Activated naive CD8-positive, alpha-beta T cell treated with anti-CD3 and anti-CD28 coated beads for 36 hours (primary cell): ENCODE measurements at regions not wholly inside any gene's neighbourhood (a gene's known extent, or its start where the extent isn't known, plus 50 kb on each side); places are given as distances from the start of the nearest gene placed in this dataset.

Experiments used
- DNase-seq: peaks from one replicate; pipeline ENCODE4 v3.0.0; 2021
- H3K27ac Mint-ChIP-seq: one replicate; pipeline ENCODE4 v1.8.0; 2022; ENCODE audit warnings: mild to moderate bottlenecking, moderate library complexity, mixed read lengths
- H3K27me3 Mint-ChIP-seq: one replicate; pipeline ENCODE4 v1.8.0; 2022; ENCODE audit warnings: mild to moderate bottlenecking, mixed read lengths
- H3K36me3 Mint-ChIP-seq: one replicate; pipeline ENCODE4 v1.8.0; 2021; ENCODE audit warnings: mild to moderate bottlenecking, mixed read lengths
- H3K4me1 Mint-ChIP-seq: one replicate; pipeline ENCODE4 v1.8.0; 2021; ENCODE audit warnings: mixed read lengths
- H3K4me3 Mint-ChIP-seq: one replicate; pipeline ENCODE4 v1.8.0; 2022; ENCODE audit warnings: mild to moderate bottlenecking, moderate library complexity, mixed read lengths
- H3K9me3 Mint-ChIP-seq: one replicate; pipeline ENCODE4 v1.8.0; 2022; ENCODE audit warnings: mixed read lengths

GRCh38 chr22:27193636-27194035 lies 536.2 kb downstream of the MIAT start:
- peaks cover 11% of the 10 kb centered on the region for H3K27me3 Mint-ChIP-seq

DNA sequence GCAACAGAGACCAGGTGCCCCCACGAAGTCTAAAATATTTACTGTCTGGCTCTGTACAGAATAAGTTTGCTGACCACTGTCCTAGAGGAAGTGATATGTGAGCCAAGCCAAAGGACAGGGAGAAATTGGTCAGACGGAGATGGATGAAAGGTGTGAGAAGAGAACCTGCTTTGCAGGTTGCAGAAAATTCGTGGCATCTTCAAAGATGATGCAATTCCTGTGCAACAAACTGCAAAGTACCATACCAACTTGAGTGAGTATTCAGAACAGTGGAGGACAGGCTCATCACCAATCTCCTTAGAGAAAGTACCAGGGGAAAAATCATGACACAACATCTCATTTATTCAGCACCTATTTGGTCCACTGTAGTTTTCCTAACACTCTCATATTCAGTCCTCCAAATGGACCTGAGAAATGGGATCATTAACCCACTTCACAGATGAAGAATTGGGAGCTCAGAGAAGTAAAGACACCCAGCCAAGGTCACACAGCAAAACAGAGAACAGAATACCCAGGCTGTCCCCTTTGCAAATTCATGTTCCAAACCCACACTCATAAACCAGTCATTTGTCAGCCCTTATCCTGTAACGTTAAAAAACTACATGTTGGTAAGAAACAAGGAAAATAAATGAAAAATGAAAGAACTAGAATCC lies 536.8 kb downstream of the MIAT start:
- Mint-ChIP-seq H3K4me1 (no peaks in the 10 kb centered on the region), H3K36me3 (no peaks in the 10 kb centered on the region), H3K4me3 (no peak overlapping the region), H3K27ac (no peak overlapping the region), H3K9me3 (peaks cover 4% of the 10 kb centered on the region), H3K27me3 (peaks cover 7% of the 10 kb centered on the region)
- no peak for DNase-seq

More at GRCh38 chr22:27193636-27194035, 536.2 kb downstream of the MIAT start:
- Mint-ChIP-seq H3K27ac (no peak overlapping the region), H3K4me1 (no peaks in the 10 kb centered on the region), H3K36me3 (no peaks in the 10 kb centered on the region), H3K4me3 (no peak overlapping the region), H3K9me3 (peaks cover 4% of the 10 kb centered on the region)
- DNase-seq, result no peak

GRCh38 chr22:27195094-27195493 lies 537.7 kb downstream of the MIAT start:
- Mint-ChIP-seq H3K27ac (no peak overlapping the region), H3K27me3 (peaks cover 12% of the 10 kb centered on the region), H3K9me3 (peaks cover 4% of the 10 kb centered on the region), H3K36me3 (no peaks in the 10 kb centered on the region), H3K4me3 (no peak overlapping the region), H3K4me1 (no peaks in the 10 kb centered on the region)
- no peak for DNase-seq

- H3K36me3 Mint-ChIP-seq, result no peaks in the 10 kb centered on the region
- H3K27ac Mint-ChIP-seq, result no peak overlapping the region
- H3K4me3 Mint-ChIP-seq, result no peak overlapping the region
- DNase-seq, result no peak
- no peaks in the 10 kb centered on the region for H3K4me1 Mint-ChIP-seq
- H3K9me3 Mint-ChIP-seq, result peaks cover 4% of the 10 kb centered on the region
- peaks cover 12% of the 10 kb centered on the region for H3K27me3 Mint-ChIP-seq
Measured at GRCh38 chr22:27195494-27195893, 538.1 kb downstream of the MIAT start.

DNA sequence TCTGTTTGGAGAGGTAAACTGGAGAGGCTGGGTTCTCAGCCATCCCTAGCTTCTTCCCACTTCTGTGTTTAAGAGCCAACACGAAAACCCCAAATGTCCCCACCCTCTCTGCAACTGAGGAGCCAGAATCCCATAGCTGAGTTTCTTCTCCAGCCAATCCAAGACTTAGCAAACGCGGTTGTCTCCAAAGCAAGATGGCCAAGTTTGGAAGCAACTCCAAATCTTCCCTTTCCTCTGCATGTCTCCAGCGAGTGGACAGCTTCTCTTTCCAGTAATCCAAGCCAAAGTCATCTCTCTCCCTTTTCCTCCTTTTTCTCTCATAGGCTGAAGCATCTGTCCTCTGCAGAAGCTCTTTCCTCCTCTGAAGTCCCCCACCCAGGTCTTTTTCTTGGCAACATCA lies 539.2 kb downstream of the MIAT start:
- Mint-ChIP-seq H3K36me3 (no peaks in the 10 kb centered on the region), H3K9me3 (peaks cover 1% of the 10 kb centered on the region), H3K27ac (no peak overlapping the region), H3K4me1 (no peaks in the 10 kb centered on the region), H3K27me3 (peaks cover 15% of the 10 kb centered on the region), H3K4me3 (no peak overlapping the region)
- no peak for DNase-seq

- H3K4me3 Mint-ChIP-seq, result no peak overlapping the region
- no peaks in the 10 kb centered on the region for H3K9me3 Mint-ChIP-seq
- DNase-seq, result no peak
- no peak overlapping the region for H3K27ac Mint-ChIP-seq
- no peaks in the 10 kb centered on the region for H3K36me3 Mint-ChIP-seq
- H3K4me1 Mint-ChIP-seq, result no peaks in the 10 kb centered on the region
- H3K27me3 Mint-ChIP-seq, result peaks cover 19% of the 10 kb centered on the region
Measured at GRCh38 chr22:27197052-27197451, 539.7 kb downstream of the MIAT start.

DNA sequence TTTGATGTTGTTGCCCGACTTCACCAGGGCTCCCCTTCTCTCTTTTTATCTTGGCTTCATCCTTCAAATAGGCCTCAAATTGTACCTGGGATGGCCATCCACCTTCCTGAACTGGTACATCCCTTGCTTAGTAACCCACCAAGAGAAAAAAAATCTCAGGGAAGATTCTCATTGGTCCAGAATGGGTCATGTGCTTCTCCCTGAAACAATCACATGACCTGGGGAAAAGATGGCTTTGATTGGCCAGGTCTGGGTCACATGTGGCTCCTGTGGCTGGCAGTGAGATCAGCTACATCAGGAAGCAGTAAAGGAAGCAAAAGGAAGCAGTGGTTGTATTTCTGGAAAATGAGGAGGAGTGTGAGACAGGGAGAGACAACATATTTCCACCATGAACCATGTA lies 540.2 kb downstream of the MIAT start:
- no peaks in the 10 kb centered on the region for H3K36me3 Mint-ChIP-seq
- no peak overlapping the region for H3K27ac Mint-ChIP-seq
- H3K27me3 Mint-ChIP-seq, result peaks cover 19% of the 10 kb centered on the region
- no peaks in the 10 kb centered on the region for H3K9me3 Mint-ChIP-seq
- no peaks in the 10 kb centered on the region for H3K4me1 Mint-ChIP-seq
- no peak for DNase-seq
- H3K4me3 Mint-ChIP-seq, result no peak overlapping the region

DNA sequence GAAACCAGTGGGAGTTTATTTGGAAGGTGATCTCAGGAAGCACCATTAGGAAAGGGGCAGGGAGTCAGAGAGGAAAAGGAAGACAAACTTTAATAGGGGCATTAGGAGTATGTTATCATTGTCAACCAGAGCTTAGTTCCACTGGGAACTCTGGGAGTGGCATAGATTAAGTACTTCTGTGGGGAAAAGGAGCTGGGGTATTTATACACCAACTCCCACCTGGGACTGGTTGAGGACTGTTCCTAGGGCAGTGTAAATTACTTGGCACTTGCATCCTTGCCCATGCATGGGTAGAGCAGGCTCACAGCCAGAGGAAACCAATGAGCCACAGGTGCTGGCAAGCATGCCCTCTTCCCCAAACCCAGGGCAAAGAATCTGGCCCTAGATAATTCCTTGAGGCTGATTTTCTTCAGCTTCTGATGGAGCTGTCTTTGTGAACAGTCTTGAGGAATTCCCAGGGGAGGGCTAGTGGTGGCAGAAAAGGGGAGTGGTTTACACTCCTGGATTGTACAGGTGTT lies 541.2 kb downstream of the MIAT start:
- no peak for DNase-seq
- Mint-ChIP-seq H3K36me3 (no peaks in the 10 kb centered on the region), H3K27me3 (peaks cover 19% of the 10 kb centered on the region), H3K27ac (no peak overlapping the region), H3K4me1 (no peaks in the 10 kb centered on the region), H3K4me3 (no peak overlapping the region), H3K9me3 (no peaks in the 10 kb centered on the region)

DNA sequence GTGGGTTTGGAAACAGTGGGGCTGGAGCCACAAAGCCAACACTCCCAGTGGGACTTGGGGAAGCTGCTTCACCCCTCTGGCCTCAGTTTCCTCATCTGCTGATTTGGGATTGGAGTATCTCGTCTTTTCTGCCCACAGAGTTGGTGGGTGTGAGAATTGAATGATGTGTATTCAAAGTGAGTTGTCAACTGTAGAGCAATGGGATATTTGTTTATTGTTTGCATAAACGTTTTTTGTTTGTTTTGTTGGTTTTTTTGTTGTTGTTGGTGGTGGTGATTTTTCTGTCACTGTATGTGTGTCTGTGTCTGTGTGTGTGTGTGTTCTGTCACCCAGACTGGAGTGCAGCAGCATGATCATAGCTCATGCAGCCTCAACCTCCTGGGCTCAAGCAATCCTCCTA lies 542.0 kb downstream of the MIAT start:
- no peaks in the 10 kb centered on the region for H3K9me3 Mint-ChIP-seq
- H3K27ac Mint-ChIP-seq, result no peak overlapping the region
- H3K4me1 Mint-ChIP-seq, result no peaks in the 10 kb centered on the region
- H3K4me3 Mint-ChIP-seq, result no peak overlapping the region
- H3K36me3 Mint-ChIP-seq, result no peaks in the 10 kb centered on the region
- DNase-seq, result no peak
- H3K27me3 Mint-ChIP-seq, result peaks cover 19% of the 10 kb centered on the region

- Mint-ChIP-seq H3K27me3 (peaks cover 21% of the 10 kb centered on the region), H3K27ac (no peak overlapping the region), H3K9me3 (no peaks in the 10 kb centered on the region), H3K4me3 (no peak overlapping the region), H3K36me3 (no peaks in the 10 kb centered on the region), H3K4me1 (no peaks in the 10 kb centered on the region)
- no peak for DNase-seq
Measured at GRCh38 chr22:27201276-27201675, 543.9 kb downstream of the MIAT start.

DNA sequence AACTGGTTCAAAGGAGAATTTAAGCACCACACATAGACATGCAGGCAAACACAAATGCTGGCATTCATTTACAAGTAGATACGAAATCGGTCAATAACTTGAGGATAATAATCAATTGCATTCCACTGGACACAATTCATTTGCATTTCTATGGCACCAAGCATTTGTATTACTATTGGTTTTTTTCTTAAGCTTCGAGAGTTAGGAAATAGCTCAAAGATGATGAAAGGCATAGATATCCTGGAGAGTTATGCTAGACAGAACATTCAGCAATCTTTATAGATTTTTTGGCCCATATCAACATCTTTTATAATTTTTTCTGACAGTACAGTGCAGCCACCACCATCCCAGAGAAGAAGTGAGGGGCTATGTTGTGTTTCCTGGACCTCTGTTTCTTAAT lies 544.4 kb downstream of the MIAT start:
- Mint-ChIP-seq H3K9me3 (no peaks in the 10 kb centered on the region), H3K36me3 (no peaks in the 10 kb centered on the region), H3K27ac (no peak overlapping the region), H3K4me3 (no peak overlapping the region), H3K27me3 (peaks cover 21% of the 10 kb centered on the region), H3K4me1 (no peaks in the 10 kb centered on the region)
- no peak for DNase-seq

GRCh38 chr22:27203276-27203660 lies 545.9 kb downstream of the MIAT start:
- H3K36me3 Mint-ChIP-seq, result no peaks in the 10 kb centered on the region
- H3K4me1 Mint-ChIP-seq, result no peaks in the 10 kb centered on the region
- H3K4me3 Mint-ChIP-seq, result no peak overlapping the region
- H3K27me3 Mint-ChIP-seq, result peaks cover 21% of the 10 kb centered on the region
- H3K9me3 Mint-ChIP-seq, result no peaks in the 10 kb centered on the region
- H3K27ac Mint-ChIP-seq, result no peak overlapping the region
- no peak for DNase-seq

GRCh38 chr22:27204280-27204679 lies 546.9 kb downstream of the MIAT start:
- Mint-ChIP-seq H3K4me3 (no peak overlapping the region), H3K36me3 (no peaks in the 10 kb centered on the region), H3K9me3 (no peaks in the 10 kb centered on the region), H3K27me3 (peaks cover 21% of the 10 kb centered on the region), H3K27ac (no peak overlapping the region), H3K4me1 (no peaks in the 10 kb centered on the region)
- no peak for DNase-seq

DNA sequence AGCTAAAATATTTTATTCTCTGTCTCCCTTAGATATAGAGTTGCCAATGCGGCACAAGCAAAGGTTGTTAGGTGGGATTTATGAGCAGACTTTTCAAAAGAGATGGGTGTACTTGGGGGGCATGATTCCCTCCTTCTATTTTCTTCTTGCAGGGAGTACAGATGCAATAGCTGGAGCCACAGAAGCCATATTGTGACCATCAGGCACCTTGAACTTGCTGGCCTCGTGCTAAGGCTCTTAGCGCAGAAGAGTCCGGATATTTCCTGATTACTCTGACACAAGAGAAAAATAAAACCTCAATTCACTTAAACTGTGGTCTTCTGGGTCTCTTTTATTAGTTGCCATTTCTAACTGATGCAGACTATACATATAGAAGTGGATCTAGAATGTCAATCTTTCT lies 547.4 kb downstream of the MIAT start:
- DNase-seq, result no peak
- no peaks in the 10 kb centered on the region for H3K4me1 Mint-ChIP-seq
- peaks cover 16% of the 10 kb centered on the region for H3K27me3 Mint-ChIP-seq
- no peaks in the 10 kb centered on the region for H3K36me3 Mint-ChIP-seq
- H3K27ac Mint-ChIP-seq, result no peak overlapping the region
- H3K4me3 Mint-ChIP-seq, result no peak overlapping the region
- no peaks in the 10 kb centered on the region for H3K9me3 Mint-ChIP-seq

DNA sequence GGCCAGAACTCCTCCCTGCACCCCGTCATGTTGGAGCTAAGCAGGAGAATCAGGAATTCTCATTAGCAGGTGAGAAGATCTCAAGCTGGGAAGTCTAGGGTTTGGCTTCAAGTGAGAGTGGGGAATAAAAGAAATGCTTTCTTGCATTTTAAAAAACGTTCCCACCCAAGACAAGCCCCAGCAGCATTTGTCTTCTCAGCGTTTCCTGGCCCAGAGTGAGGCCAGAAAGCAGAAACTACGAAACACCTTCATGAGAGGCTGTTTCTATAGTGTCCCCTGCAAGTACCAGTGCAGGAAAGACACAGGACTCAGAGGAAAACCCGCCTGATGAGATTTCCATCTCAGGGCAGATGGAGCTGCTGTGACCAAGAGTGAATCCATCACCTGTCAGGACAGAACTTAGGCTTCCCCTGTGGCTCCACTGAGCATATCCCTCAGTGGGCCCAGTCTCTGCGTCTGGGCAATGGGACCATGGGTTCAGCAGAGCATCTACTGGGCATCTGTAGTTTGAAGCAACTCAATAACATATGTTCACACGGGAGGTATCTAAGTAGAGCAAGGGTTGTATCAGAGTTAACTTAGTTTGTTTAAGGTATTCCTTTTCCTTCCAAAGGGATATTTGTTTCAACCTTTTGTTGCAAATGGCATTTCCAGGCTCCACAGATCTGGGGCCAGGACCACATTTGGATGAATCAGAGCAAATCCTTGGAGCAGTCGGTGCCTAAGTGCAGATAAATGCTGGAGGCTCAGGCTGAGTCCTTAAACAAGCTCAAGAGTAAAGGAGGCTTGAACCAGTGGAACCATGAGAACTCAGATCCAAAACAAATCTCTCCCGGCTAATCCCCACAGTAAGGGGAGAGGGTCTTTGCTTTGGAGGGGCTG lies 548.3 kb downstream of the MIAT start:
- H3K27me3 Mint-ChIP-seq, result peaks cover 16% of the 10 kb centered on the region
- no peaks in the 10 kb centered on the region for H3K9me3 Mint-ChIP-seq
- no peaks in the 10 kb centered on the region for H3K4me1 Mint-ChIP-seq
- no peaks in the 10 kb centered on the region for H3K36me3 Mint-ChIP-seq
- no peak overlapping the region for H3K4me3 Mint-ChIP-seq
- no peak for DNase-seq
- H3K27ac Mint-ChIP-seq, result no peak overlapping the region
